ENCODE measurements at regions not wholly inside any gene's neighbourhood (a gene's known extent, or its start where the extent isn't known, plus 50 kb on each side); places are given as distances from the start of the nearest gene placed in this dataset.

DNA sequence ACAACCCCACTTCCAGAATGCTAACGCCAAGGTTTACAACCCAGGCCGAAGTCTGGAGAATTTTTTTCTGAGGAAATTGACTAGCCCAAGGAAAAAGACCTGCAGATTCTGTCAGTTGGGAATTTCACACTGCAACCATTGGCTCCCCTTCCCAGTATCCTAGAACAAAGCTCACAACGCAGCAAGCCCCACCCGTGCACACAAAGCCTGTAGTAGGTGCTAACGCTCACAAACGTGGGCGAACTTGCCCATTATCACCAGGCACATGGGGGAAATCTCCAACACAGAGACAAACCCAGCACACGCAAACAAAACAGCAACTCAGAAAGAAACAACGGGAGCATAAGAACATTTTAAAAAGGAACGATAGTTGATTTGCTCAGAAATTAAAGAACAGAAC, 265.1 kb downstream of the EIPR1 start:
- Histone ChIP-seq H2BK120ac (ENCODE audit: low read depth, low read length) (no peak overlapping the region), H3K9me3 (ENCODE audit: control insufficient read depth, insufficient read depth, low read length) (peaks cover 31% of the 10 kb centered on the region), H2BK5ac (ENCODE audit: low read depth, low read length, poor library complexity, severe bottlenecking) (no peak overlapping the region), H3K14ac (replicated peaks; ENCODE audit: low read depth, low read length) (no peak overlapping the region), H3K4me2 (ENCODE audit: low read depth, low read length) (no peak overlapping the region), H4K5ac (ENCODE audit: low read depth, low read length) (no peak overlapping the region), H2AK5ac (ENCODE audit: low read depth, low read length) (no peak overlapping the region), H3K9me1 (ENCODE audit: insufficient read depth, low read length) (no peaks in the 10 kb centered on the region), H3K56ac (ENCODE audit: extremely low read depth, insufficient read depth, low read length) (no peak overlapping the region), H2AK9ac (replicated peaks; ENCODE audit: low read depth, low read length, poor library complexity) (no peak overlapping the region), H2BK15ac (ENCODE audit: low read depth, low read length) (no peak overlapping the region), H4K91ac (ENCODE audit: insufficient read depth, low read depth, low read length) (no peak overlapping the region), H3K4me3 (ENCODE audit: insufficient read depth, low read depth, low read length) (no peak overlapping the region), H2AFZ (replicated peaks; ENCODE audit: low read length, poor library complexity) (no peak overlapping the region), H3K4me1 (ENCODE audit: control insufficient read depth, insufficient read depth, low read length) (no peaks in the 10 kb centered on the region), H3K79me1 (ENCODE audit: low read depth in 1 of 2, low read length in 2 of 2) (no peaks in the 10 kb centered on the region), H4K20me1 (ENCODE audit: insufficient read depth, low read length) (no peaks in the 10 kb centered on the region), H3K27me3 (ENCODE audit: control insufficient read depth, insufficient read depth, low read length) (no peaks in the 10 kb centered on the region), H4K8ac (ENCODE audit: low read depth in 2 of 2, low read length in 2 of 2) (no peak overlapping the region), H3K4ac (ENCODE audit: low read depth, low read length) (no peak overlapping the region), H3K23ac (ENCODE audit: low read depth, low read length) (no peak overlapping the region), H3K36me3 (ENCODE audit: control insufficient read depth, insufficient read depth, low read length) (no peaks in the 10 kb centered on the region), H3K27ac (ENCODE audit: insufficient read depth, low read length) (no peak overlapping the region), H3K18ac (ENCODE audit: low read depth, low read length) (no peak overlapping the region), H2BK20ac (ENCODE audit: low read depth, low read length) (no peak overlapping the region), H3K9ac (ENCODE audit: low read depth, low read length) (no peak overlapping the region)
- TF ChIP-seq, protein P1, sequence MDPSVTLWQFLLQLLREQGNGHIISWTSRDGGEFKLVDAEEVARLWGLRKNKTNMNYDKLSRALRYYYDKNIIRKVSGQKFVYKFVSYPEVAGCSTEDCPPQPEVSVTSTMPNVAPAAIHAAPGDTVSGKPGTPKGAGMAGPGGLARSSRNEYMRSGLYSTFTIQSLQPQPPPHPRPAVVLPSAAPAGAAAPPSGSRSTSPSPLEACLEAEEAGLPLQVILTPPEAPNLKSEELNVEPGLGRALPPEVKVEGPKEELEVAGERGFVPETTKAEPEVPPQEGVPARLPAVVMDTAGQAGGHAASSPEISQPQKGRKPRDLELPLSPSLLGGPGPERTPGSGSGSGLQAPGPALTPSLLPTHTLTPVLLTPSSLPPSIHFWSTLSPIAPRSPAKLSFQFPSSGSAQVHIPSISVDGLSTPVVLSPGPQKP (IDR thresholded peaks at IDR 0.05; ENCODE audit: borderline replicate concordance, low read depth, low read length) = no peak
- TF ChIP-seq RCOR1 (IDR thresholded peaks at IDR 0.05; ENCODE audit: insufficient replicate concordance, low read length) = no peak
- no peak for TF ChIP-seq NFE2L2 (IDR thresholded peaks at IDR 0.05; ENCODE audit: low read depth, low read length)
- no peak for TF ChIP-seq CHD1 (IDR thresholded peaks at IDR 0.05; ENCODE audit: low read depth, low read length)
- no peak for TF ChIP-seq MAZ (IDR thresholded peaks at IDR 0.05; ENCODE audit: borderline replicate concordance, low read depth, low read length)
- TF ChIP-seq, protein P2, sequence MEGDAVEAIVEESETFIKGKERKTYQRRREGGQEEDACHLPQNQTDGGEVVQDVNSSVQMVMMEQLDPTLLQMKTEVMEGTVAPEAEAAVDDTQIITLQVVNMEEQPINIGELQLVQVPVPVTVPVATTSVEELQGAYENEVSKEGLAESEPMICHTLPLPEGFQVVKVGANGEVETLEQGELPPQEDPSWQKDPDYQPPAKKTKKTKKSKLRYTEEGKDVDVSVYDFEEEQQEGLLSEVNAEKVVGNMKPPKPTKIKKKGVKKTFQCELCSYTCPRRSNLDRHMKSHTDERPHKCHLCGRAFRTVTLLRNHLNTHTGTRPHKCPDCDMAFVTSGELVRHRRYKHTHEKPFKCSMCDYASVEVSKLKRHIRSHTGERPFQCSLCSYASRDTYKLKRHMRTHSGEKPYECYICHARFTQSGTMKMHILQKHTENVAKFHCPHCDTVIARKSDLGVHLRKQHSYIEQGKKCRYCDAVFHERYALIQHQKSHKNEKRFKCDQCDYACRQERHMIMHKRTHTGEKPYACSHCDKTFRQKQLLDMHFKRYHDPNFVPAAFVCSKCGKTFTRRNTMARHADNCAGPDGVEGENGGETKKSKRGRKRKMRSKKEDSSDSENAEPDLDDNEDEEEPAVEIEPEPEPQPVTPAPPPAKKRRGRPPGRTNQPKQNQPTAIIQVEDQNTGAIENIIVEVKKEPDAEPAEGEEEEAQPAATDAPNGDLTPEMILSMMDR (conservative IDR thresholded peaks at IDR 0.05; ENCODE audit: low read depth, low read length) = no peak
- no peak for TF ChIP-seq RAD21 (IDR thresholded peaks at IDR 0.05; ENCODE audit: low read length)
- no peak for TF ChIP-seq BHLHE40 (IDR thresholded peaks at IDR 0.05; ENCODE audit: low read depth, low read length)
- TF ChIP-seq, protein P3, sequence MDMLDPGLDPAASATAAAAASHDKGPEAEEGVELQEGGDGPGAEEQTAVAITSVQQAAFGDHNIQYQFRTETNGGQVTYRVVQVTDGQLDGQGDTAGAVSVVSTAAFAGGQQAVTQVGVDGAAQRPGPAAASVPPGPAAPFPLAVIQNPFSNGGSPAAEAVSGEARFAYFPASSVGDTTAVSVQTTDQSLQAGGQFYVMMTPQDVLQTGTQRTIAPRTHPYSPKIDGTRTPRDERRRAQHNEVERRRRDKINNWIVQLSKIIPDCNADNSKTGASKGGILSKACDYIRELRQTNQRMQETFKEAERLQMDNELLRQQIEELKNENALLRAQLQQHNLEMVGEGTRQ (IDR thresholded peaks at IDR 0.05; ENCODE audit: low read depth, low read length) = no peak
- no peak for TF ChIP-seq SMC3 (IDR thresholded peaks at IDR 0.05; ENCODE audit: low read depth, low read length)
- no peak for TF ChIP-seq FOS (IDR thresholded peaks at IDR 0.05; ENCODE audit: low read depth, low read length)
- no peak for TF ChIP-seq POLR2A (IDR thresholded peaks at IDR 0.05; ENCODE audit: low read depth, low read length)
- no peak for TF ChIP-seq MXI1 (IDR thresholded peaks at IDR 0.05; ENCODE audit: borderline replicate concordance, low read depth, low read length)
- TF ChIP-seq CEBPB (IDR thresholded peaks at IDR 0.05; ENCODE audit: low read depth, low read length) = no peak
- BruUV-seq (replicated peaks) = no TSS peak
- intact Hi-C loops (cut with micrococcal nuclease) = no loop called here
- in situ Hi-C loops (cut with MboI; ENCODE audit: low sequenced_read_pairs) = no loop called here
- DNase-seq (no peak), ATAC-seq (ENCODE audit: low read depth) (no peak)
- WGBS, 2 experiments (ENCODE audit: extremely low coverage in 2 of 2, insufficient read length in 1 of 2) = 43% methylated on average over 1 of the region's 10 CpGs; no CpG with 5 or more reads in 1 of the 2 experiments
- ChIA-PET CTCF (no interaction called here), POLR2A (ENCODE audit: unreplicated experiment) (no interaction called here)
- dilution Hi-C loops (cut with HindIII; ENCODE audit: low sequenced_read_pairs, unreplicated experiment) = no loop called here
